NB4 (cell line): ENCODE measurements at regions not wholly inside any gene's neighbourhood (a gene's known extent, or its start where the extent isn't known, plus 50 kb on each side); places are given as distances from the start of the nearest gene placed in this dataset.

Source experiments
- DNase-seq: peaks from one replicate; pipeline ENCODE4 v3.0.0; 2010; ENCODE audit warnings: low read depth
- H3K4me3 ChIP-seq: one replicate; pipeline ENCODE4 v1.5.1; 2011; ENCODE audit warnings: mild to moderate bottlenecking, low read depth, low read length, moderate library complexity
- MYC ChIP-seq: IDR thresholded peaks from 2 replicates; pipeline ENCODE4 v1.6.1; 2011; ENCODE audit warnings: low read depth, low read length
- POLR2A ChIP-seq: IDR thresholded peaks from 2 replicates; pipeline ENCODE4 v1.6.1; 2011; ENCODE audit warnings: mild to moderate bottlenecking; ENCODE audit not compliant: insufficient read length; ENCODE audit errors: extremely low read depth
- TF ChIP-seq, protein P1 (sequence below): IDR thresholded peaks from 2 replicates; pipeline ENCODE4 v1.6.1; 2011; ENCODE audit warnings: low read depth, low read length
- TF ChIP-seq, protein P2 (sequence below): IDR thresholded peaks from one replicate; pipeline ENCODE4 v1.5.1; 2012; ENCODE audit warnings: low read depth, low read length

- DNase-seq: no peak
- no peak for TF ChIP-seq MYC
- no peak overlapping the region for H3K4me3 ChIP-seq
Observed at GRCh38 chr12:43665091-43665490, 93.5 kb downstream of the PUS7L start.

- TF ChIP-seq POLR2A (no peak), MYC (no peak)
- TF ChIP-seq, protein P1, sequence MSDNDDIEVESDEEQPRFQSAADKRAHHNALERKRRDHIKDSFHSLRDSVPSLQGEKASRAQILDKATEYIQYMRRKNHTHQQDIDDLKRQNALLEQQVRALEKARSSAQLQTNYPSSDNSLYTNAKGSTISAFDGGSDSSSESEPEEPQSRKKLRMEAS: no peak
- TF ChIP-seq, protein P2, sequence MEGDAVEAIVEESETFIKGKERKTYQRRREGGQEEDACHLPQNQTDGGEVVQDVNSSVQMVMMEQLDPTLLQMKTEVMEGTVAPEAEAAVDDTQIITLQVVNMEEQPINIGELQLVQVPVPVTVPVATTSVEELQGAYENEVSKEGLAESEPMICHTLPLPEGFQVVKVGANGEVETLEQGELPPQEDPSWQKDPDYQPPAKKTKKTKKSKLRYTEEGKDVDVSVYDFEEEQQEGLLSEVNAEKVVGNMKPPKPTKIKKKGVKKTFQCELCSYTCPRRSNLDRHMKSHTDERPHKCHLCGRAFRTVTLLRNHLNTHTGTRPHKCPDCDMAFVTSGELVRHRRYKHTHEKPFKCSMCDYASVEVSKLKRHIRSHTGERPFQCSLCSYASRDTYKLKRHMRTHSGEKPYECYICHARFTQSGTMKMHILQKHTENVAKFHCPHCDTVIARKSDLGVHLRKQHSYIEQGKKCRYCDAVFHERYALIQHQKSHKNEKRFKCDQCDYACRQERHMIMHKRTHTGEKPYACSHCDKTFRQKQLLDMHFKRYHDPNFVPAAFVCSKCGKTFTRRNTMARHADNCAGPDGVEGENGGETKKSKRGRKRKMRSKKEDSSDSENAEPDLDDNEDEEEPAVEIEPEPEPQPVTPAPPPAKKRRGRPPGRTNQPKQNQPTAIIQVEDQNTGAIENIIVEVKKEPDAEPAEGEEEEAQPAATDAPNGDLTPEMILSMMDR: no peak
- no peak for DNase-seq
- no peak overlapping the region for H3K4me3 ChIP-seq
Observed at GRCh38 chr12:43662736-43663135, 95.9 kb downstream of the PUS7L start.

- TF ChIP-seq, protein P2: no peak
- TF ChIP-seq, protein P1: no peak
- TF ChIP-seq POLR2A (no peak), MYC (no peak)
- H3K4me3 ChIP-seq: no peak overlapping the region
- peak; percentile 35 for DNase-seq
Observed at GRCh38 chr12:43655586-43655985, 103.0 kb downstream of the PUS7L start.

GRCh38 chr12:43653917-43654316 is 101.9 kb upstream of the ADAMTS20 start:
- no peak overlapping the region for H3K4me3 ChIP-seq
- DNase-seq: no peak
- TF ChIP-seq MYC (no peak), POLR2A (no peak)
- TF ChIP-seq, protein P1: no peak

GRCh38 chr12:43653289-43653915 is 101.4 kb upstream of the ADAMTS20 start:
- no peak overlapping the region for H3K4me3 ChIP-seq
- no peak for DNase-seq
- no peak for TF ChIP-seq POLR2A

- DNase-seq: no peak
- TF ChIP-seq MYC (no peak), POLR2A (no peak)
- TF ChIP-seq, protein P2: no peak
- TF ChIP-seq, protein P1: no peak
Observed at GRCh38 chr12:43648636-43649035, 96.6 kb upstream of the ADAMTS20 start.

DNA sequence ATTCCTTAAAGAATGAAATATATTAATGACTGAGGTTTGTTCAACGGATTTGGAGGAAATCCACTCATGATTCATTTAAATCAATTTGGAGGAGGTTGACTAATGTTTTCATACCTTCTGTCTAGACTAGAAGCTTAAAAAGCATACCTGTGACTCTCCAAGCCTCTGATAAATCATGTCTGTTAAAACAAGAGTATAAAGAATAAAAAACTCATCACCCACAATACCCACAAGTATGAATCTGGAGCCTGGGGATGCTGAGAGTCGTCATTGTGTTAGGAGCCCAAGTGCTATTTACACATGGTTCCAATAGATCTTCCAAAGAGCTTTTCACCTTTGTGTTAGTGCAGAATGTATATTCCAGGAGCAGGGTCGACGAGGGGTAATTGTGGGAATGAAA is 86.8 kb upstream of the ADAMTS20 start:
- no peak for DNase-seq
- H3K4me3 ChIP-seq: no peak overlapping the region
- no peak for TF ChIP-seq POLR2A
- TF ChIP-seq, protein P1: no peak
- TF ChIP-seq, protein P2: no peak
- no peak for TF ChIP-seq MYC

More at GRCh38 chr12:43648636-43649035, 96.6 kb upstream of the ADAMTS20 start:
- H3K4me3 ChIP-seq: no peak overlapping the region
